ENCODE measurements at regions not wholly inside any gene's neighbourhood (a gene's known extent, or its start where the extent isn't known, plus 50 kb on each side); places are given as distances from the start of the nearest gene placed in this dataset.
A peak's percentile ranks its signal among the peaks of the same experiment; 100 is the strongest.

GRCh38 chr3:151935446-151935845 is 62.0 kb downstream of the SUCNR1 start:
- no peak for DNase-seq (ENCODE audit: low spot score)

GRCh38 chr3:151940481-151940880 is 67.0 kb downstream of the SUCNR1 start:
- no peak for DNase-seq (ENCODE audit: low spot score)

GRCh38 chr3:151943539-151943938 is 70.1 kb downstream of the SUCNR1 start:
- DNase-seq (ENCODE audit: low spot score): no peak

- no peak for DNase-seq (ENCODE audit: low spot score)
These were observed 70.9 kb downstream of the SUCNR1 start for GRCh38 chr3:151944356-151944755.

DNA sequence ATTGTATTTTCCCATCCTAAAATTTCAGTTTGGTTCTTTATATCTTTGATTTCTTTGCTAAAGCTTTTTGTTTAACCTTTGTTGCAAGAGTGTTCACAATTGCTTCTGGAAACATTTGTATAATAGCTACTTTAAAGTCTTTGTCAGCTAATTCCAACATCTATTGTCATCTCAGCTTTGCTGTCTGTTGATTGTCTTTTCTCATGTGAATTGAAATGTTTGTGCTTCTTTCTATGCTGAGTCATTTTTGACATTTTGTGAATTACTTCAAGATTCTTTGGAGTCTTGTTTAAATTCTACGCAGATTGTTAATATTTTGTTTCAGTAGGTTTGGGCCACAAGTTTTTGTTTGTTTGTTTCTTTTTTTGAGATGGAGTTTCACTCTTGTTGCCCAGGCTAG is 73.2 kb downstream of the SUCNR1 start:
- DNase-seq (ENCODE audit: low spot score): no peak

GRCh38 chr3:151949706-151950105 is 76.3 kb downstream of the SUCNR1 start:
- DNase-seq (ENCODE audit: low spot score): no peak

- peak; percentile 55 for DNase-seq (ENCODE audit: low spot score)
These were observed 81.9 kb downstream of the SUCNR1 start for GRCh38 chr3:151955356-151955755.

DNA sequence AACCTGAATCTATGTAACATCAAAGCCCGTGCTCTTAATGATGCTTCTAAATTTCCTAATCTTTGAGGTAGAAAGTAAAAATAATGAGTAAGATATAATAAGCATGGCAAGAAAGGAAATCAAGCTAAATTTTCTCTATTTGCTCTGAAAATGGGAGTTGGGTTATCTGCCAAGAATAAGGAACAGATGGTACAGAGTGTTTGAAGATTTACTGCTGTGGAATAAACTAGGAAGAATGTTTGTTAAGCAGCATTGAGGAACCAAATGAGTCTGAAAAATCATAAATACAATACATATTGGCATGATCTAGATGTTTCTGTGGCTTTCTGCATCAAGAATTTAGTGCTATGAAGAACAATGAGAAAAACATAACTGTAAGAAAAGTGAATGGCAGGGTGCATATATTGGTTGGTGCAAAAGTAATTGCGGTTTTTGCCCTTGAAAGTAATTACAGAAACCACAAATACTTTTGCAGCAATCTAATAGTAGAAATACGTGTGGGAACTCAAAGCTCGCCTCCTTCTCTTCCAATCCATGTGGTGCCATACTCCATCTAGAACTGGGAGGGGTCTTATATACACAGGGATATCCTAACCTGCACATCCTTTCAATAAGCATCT is 87.6 kb downstream of the SUCNR1 start:
- no peak for DNase-seq (ENCODE audit: low spot score)

- DNase-seq (ENCODE audit: low spot score): no peak
These were observed 88.9 kb downstream of the SUCNR1 start for GRCh38 chr3:151962352-151962751.

DNA sequence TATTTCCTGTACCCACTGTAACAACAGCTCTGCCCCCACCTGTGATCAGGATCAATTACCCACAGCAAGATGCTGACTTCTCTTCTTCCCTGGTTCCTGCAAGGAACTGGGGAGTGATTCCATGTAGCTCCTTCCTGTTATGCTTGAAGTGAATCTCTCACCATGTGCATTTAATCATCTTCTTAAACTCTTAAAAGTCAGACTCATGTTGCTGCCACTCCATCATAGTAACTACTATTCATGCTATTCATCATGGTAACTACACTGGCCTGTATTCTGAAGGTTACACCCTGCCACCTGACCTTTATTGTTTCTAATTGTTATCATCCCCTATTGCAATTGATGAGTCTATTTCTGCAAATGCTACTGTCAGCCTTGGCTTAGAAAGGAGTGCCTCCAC is 89.5 kb downstream of the SUCNR1 start:
- no peak for DNase-seq (ENCODE audit: low spot score)

DNA sequence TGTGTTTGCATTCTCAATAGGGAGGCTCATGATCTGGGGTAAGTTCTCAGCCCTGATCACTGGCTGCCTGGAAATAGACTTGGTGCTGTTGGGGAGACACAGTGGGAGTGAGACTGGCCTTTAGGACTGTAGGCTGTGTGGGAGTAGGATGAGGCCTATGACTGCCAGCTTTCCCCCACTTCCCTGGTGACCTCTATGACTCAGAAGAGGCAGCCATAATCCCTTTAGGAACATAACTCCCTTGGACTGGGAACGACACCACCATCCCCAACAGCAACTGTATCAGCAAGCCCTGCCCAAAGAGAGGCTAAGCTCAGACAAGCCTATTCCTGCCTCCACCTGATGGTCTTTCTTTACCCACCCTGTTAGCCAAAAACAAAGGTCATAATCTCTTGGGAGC is 91.3 kb downstream of the SUCNR1 start:
- no peak for DNase-seq (ENCODE audit: low spot score)

- no peak for DNase-seq (ENCODE audit: low spot score)
These were observed 95.7 kb downstream of the SUCNR1 start for GRCh38 chr3:151969026-151969642.

DNA sequence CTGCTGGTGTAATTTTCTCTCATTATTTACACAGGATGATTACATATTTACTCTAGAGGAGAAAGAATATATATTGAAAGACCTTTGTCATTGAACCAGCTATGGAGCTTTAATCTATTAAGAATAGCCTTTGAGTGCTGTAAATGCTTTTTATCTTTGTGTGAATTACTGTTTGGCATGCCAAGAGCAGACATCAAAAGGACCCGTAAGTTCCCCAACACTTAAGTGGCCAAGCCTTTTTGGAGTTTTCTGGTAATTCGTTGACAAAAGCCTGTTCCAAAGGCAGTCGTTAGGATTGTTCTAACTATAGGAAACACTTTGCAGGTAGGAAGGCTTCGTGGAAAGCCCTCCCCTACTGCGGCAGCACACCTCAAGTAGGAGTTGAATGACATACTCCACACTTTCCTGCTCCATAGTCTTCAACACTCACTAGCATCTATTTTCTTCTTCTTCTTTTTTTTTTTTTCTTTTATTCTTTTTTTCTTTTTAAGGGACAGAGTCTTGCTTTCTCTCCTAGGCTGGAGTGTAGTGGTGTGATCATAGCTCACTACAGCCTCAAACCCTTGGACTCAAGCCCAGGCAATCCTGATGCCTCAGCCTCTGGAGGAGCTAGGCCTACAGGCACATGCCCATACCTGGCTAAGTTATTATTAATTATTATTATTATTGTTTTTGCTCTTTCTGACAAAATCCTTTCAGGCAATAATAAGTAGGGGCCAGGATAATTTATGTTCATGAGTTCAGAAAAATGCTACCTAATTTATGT is 98.6 kb downstream of the SUCNR1 start:
- no peak for DNase-seq (ENCODE audit: low spot score)

DNA sequence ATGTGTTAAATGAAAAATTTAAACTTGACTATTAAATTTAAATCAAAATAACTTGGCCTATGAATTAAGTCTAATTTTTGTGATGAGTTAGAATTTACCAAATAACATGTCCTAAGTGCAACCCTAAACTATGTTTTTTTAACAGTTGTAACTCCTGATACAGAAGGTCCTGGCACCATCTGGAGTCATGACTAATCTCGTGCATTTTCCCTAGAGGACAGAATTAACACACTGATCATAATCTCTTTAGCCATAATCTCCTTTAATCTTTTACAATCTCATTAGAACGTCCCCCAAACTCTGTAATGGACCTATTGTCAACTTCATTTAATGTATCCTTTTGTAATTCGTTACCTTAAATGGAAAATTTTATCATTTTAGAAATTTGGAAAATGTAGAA is 100.6 kb downstream of the SUCNR1 start:
- peak; percentile 85 for DNase-seq (ENCODE audit: low spot score)

- DNase-seq (ENCODE audit: low spot score): peak; percentile 11
These were observed 103.0 kb downstream of the SUCNR1 start for GRCh38 chr3:151976211-151977050.

- DNase-seq (ENCODE audit: low spot score): no peak
These were observed 106.5 kb downstream of the SUCNR1 start for GRCh38 chr3:151979906-151980305.

DNA sequence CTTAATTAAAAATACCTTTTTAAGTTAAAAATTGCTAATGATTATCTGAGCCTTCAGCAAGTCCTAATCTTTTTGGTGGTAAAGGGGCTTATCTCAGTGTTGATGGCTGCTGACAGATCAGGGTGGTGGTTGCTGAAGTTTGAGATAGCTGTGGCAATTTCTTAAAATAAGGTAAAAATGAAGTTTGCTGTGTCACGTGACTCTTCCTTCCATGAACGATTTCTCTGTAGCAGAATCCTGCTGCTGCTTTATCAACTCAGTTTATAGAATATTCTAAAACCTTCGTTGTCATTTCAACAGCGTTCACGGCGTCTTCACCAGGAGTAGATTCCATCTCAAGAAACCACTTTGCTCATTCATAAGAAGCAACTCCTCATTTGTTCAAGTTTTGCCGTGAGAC is 110.1 kb downstream of the SUCNR1 start:
- DNase-seq (ENCODE audit: low spot score): no peak

GRCh38 chr3:151985787-151986430 is 112.5 kb downstream of the SUCNR1 start:
- DNase-seq (ENCODE audit: low spot score): no peak

- DNase-seq (ENCODE audit: low spot score): no peak
These were observed 114.5 kb downstream of the SUCNR1 start for GRCh38 chr3:151987893-151988292.

DNA sequence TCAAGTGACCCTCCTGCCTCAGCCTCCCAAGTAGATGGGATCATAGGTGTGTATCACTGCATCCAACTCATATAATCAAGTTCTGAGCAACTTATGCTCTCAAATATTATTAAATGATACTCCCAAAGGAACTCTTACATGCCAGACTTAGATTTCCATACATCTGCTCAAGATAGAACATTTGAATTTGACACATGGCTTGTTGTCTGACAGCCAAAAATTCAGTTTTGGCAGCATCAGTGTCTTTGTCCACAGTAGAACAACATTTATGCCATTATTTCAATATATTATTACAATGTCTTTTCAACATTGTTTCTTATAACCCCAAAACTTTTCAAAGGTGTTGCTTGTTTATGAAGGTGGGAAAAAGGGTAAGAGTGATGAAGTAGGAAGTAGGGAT is 116.2 kb downstream of the SUCNR1 start:
- no peak for DNase-seq (ENCODE audit: low spot score)

DNA sequence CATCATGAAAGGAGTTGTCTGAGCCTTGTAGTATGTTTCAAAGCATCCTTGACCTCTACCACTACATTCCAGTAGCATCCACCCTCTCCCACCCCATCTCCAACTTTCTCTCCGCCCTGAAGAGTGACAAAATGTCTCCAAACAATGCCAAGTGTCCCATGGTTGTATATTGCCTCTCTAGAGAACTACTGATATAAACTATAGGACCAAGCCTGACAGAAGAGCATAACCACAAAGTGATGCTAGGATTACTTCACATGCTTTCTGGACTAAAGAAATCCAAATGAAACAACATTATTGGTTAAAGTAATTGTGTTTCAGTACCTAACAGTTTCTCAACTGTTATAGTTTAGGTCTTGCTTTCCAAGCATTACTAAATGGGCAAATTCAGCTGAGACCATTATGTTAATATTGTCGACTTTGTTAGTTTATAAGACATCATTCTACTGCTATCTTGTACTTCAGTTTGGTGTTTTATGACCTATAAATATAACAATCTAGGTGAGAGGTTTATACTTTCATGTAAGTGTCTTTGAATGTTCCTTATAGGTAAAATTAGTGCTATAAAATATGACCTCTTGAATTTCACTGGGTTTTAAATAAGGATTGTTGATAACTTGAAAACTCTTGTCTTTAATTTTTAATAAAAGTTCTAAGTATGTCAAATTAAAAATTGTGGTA is 117.4 kb downstream of the SUCNR1 start:
- no peak for DNase-seq (ENCODE audit: low spot score)

Measured in SK-N-DZ (cell line).